ENCODE measurements at regions not wholly inside any gene's neighbourhood (a gene's known extent, or its start where the extent isn't known, plus 50 kb on each side); places are given as distances from the start of the nearest gene placed in this dataset.

DNA sequence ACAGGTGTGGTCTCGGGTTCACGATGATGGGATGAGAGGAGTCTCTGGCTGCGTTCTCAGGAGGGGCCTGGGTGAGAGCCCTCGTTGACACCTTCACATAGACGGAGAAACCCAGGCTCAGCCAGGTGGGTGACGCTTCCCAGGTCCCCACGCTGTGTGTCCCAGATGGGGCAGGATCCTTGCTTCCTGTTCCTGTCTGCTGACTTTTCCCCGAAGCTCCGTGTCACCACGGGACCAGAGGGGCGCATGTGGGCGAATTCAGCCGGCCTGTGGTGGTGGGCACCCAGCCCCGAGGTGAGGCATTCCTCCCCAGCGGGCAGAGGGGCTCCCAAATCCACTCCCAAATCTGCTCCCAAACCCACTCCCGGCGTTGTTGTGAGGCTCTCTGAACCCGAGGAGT, 732.8 kb downstream of the BRD1 start:
- TF ChIP-seq ZFP3 (CRISPR knock-in tag; IDR thresholded peaks at IDR 0.05) (no peak), ZFP30 (CRISPR knock-in tag; IDR thresholded peaks at IDR 0.05) (no peak), PATZ1 (CRISPR knock-in tag; IDR thresholded peaks at IDR 0.05; ENCODE audit: borderline replicate concordance) (no peak), TCF4 (CRISPR knock-in tag; IDR thresholded peaks at IDR 0.05; ENCODE audit: borderline replicate concordance) (no peak)

All from SK-N-SH treated with all-trans-retinoic acid at 6 μM for 48 hours (cell line).